H9 (cell line): ENCODE measurements at regions not wholly inside any gene's neighbourhood (a gene's known extent, or its start where the extent isn't known, plus 50 kb on each side); places are given as distances from the start of the nearest gene placed in this dataset.

Experiments used
- DNase-seq: peaks from one replicate; pipeline ENCODE4 v3.0.0-alpha.2; 2017
- H2AFZ ChIP-seq: one replicate; pipeline ENCODE4 v1.6.1; 2013; ENCODE audit warnings: mild to moderate bottlenecking, low read length, control low read depth, moderate library complexity
- H2AK5ac ChIP-seq: 2 replicates; pipeline ENCODE4 v1.6.1; 2013; ENCODE audit warnings: low read length, control low read depth, mixed read lengths; ENCODE audit not compliant: insufficient read length
- H2BK120ac ChIP-seq: one replicate; pipeline ENCODE4 v1.6.1; 2013; ENCODE audit warnings: low read depth, mild to moderate bottlenecking, low read length, control low read depth, inconsistent platforms; ENCODE audit not compliant: poor library complexity, severe bottlenecking
- H2BK12ac ChIP-seq: 2 replicates; pipeline ENCODE4 v1.6.1; 2013; ENCODE audit warnings: low read length, control low read depth, mixed read lengths, low read depth; ENCODE audit not compliant: insufficient read length
- H2BK15ac ChIP-seq: 2 replicates; pipeline ENCODE4 v1.6.1; 2013; ENCODE audit warnings: low read depth, low read length, control low read depth
- H2BK20ac ChIP-seq: one replicate; pipeline ENCODE4 v1.6.1; 2013; ENCODE audit warnings: low read depth, mild to moderate bottlenecking, low read length, control low read depth, inconsistent platforms; ENCODE audit not compliant: poor library complexity, severe bottlenecking
- H2BK5ac ChIP-seq: 2 replicates; pipeline ENCODE4 v1.6.1; 2013; ENCODE audit warnings: low read length, control low read depth, mixed read lengths; ENCODE audit not compliant: insufficient read length
- H3K14ac ChIP-seq: 2 replicates; pipeline ENCODE4 v1.6.1; 2013; ENCODE audit warnings: low read length, control low read depth; ENCODE audit not compliant: insufficient read depth
- H3K18ac ChIP-seq: 2 replicates; pipeline ENCODE4 v1.6.1; 2013; ENCODE audit warnings: low read depth, mild to moderate bottlenecking, mixed read lengths, low read length, control low read depth; ENCODE audit not compliant: insufficient read length
- H3K23ac ChIP-seq: 2 replicates; pipeline ENCODE4 v1.6.1; 2013; ENCODE audit warnings: low read length, control low read depth, mixed read lengths, low read depth; ENCODE audit not compliant: insufficient read length
- H3K23me2 ChIP-seq: 2 replicates; pipeline ENCODE4 v1.6.1; 2013; ENCODE audit warnings: low read depth, mild to moderate bottlenecking, mixed read lengths, low read length, control low read depth; ENCODE audit not compliant: insufficient read length, poor library complexity, severe bottlenecking
- H3K27ac ChIP-seq: 2 replicates; pipeline ENCODE4 v1.5.1; 2013; ENCODE audit warnings: low read length, control low read depth, mixed read lengths, low read depth; ENCODE audit not compliant: insufficient read length
- H3K27me3 ChIP-seq: 2 replicates; pipeline ENCODE4 v1.6.1; 2013; ENCODE audit warnings: low read length, control low read depth, inconsistent platforms; ENCODE audit not compliant: insufficient read depth
- H3K4ac ChIP-seq: 2 replicates; pipeline ENCODE4 v1.6.1; 2013; ENCODE audit warnings: low read depth, mild to moderate bottlenecking, control low read depth, inconsistent platforms, low read length, moderate library complexity
- H3K4me1 ChIP-seq: 2 replicates; pipeline ENCODE4 v1.6.1; 2013; ENCODE audit warnings: low read length, control low read depth, inconsistent platforms; ENCODE audit not compliant: insufficient read depth
- H3K4me2 ChIP-seq: 2 replicates; pipeline ENCODE4 v1.6.1; 2013; ENCODE audit warnings: low read length, control low read depth, mixed read lengths; ENCODE audit not compliant: insufficient read length, insufficient read depth
- H3K56ac ChIP-seq: 2 replicates; pipeline ENCODE4 v1.6.1; 2013; ENCODE audit warnings: low read depth, mild to moderate bottlenecking, mixed read lengths, low read length, control low read depth; ENCODE audit not compliant: insufficient read length
- H3K79me1 ChIP-seq: 2 replicates; pipeline ENCODE4 v1.6.1; 2013; ENCODE audit warnings: low read depth, mild to moderate bottlenecking, moderate library complexity, low read length, control low read depth, inconsistent platforms; ENCODE audit not compliant: insufficient read depth, poor library complexity, severe bottlenecking
- H3K79me2 ChIP-seq: 2 replicates; pipeline ENCODE4 v1.6.1; 2013; ENCODE audit warnings: low read length, control low read depth, inconsistent platforms; ENCODE audit not compliant: insufficient read depth
- H3K9ac ChIP-seq: 2 replicates; pipeline ENCODE4 v1.6.1; 2013; ENCODE audit warnings: low read length, control low read depth, mixed read lengths; ENCODE audit not compliant: insufficient read length; ENCODE audit errors: extremely low read depth
- H3K9me3 ChIP-seq: one replicate; pipeline ENCODE4 v1.6.1; 2013; ENCODE audit warnings: low read depth, low read length, inconsistent platforms; ENCODE audit not compliant: control insufficient read depth
- H3T11ph ChIP-seq: one replicate; pipeline ENCODE4 v1.6.1; 2013; ENCODE audit warnings: mild to moderate bottlenecking, low read length, control low read depth, inconsistent platforms
- H4K20me1 ChIP-seq: one replicate; pipeline ENCODE4 v1.6.1; 2013; ENCODE audit not compliant: control insufficient read depth, insufficient read length, insufficient read depth
- H4K5ac ChIP-seq: 2 replicates; pipeline ENCODE4 v1.6.1; 2013; ENCODE audit warnings: low read depth, mild to moderate bottlenecking, mixed read lengths, low read length, control low read depth; ENCODE audit not compliant: insufficient read length
- H4K8ac ChIP-seq: replicated peaks from 2 replicates; pipeline ENCODE4 v1.6.1; 2013; ENCODE audit warnings: low read length, control low read depth, mixed read lengths, low read depth; ENCODE audit not compliant: insufficient read length
- H4K91ac ChIP-seq: 2 replicates; pipeline ENCODE4 v1.6.1; 2013; ENCODE audit warnings: low read depth, mild to moderate bottlenecking, moderate library complexity, mixed read lengths, low read length, control low read depth; ENCODE audit not compliant: insufficient read length
- H3K27ac Mint-ChIP-seq, 3 experiments: 2 replicates in 2 of 3; 3 replicates in 1 of 3; pipeline ENCODE4 v1.8.0; 2020 to 2021; ENCODE audit warnings: mixed read lengths in 3 of 3, mild to moderate bottlenecking in 1 of 3, moderate library complexity in 1 of 3
- H3K27me3 Mint-ChIP-seq: 2 replicates; pipeline ENCODE4 v1.8.0; 2021; ENCODE audit warnings: low read depth, mild to moderate bottlenecking, moderate library complexity, mixed read lengths
- H3K36me3 Mint-ChIP-seq, 3 experiments: 2 replicates in 2 of 3; 3 replicates in 1 of 3; pipeline ENCODE4 v1.8.0; 2020 to 2021; ENCODE audit warnings: low read depth in 3 of 3, mixed read lengths in 3 of 3; ENCODE audit not compliant: insufficient read depth in 1 of 3
- H3K4me1 Mint-ChIP-seq, 2 experiments: 2 replicates each; pipeline ENCODE4 v1.8.0; 2020; ENCODE audit warnings: mixed read lengths in 2 of 2
- H3K4me3 Mint-ChIP-seq, 2 experiments: 2 replicates in 1 of 2; 3 replicates in 1 of 2; pipeline ENCODE4 v1.8.0; 2020 to 2021; ENCODE audit warnings: mild to moderate bottlenecking in 2 of 2, mixed read lengths in 2 of 2, moderate library complexity in 1 of 2
- H3K9me3 Mint-ChIP-seq, 2 experiments: 2 replicates in 1 of 2; 3 replicates in 1 of 2; pipeline ENCODE4 v1.8.0; 2020; ENCODE audit warnings: mild to moderate bottlenecking in 2 of 2, mixed read lengths in 2 of 2, moderate library complexity in 1 of 2
- CTCF ChIP-seq: fragments of 200-600 bp; sonication (generic); conservative IDR thresholded peaks from 3 replicates; pipeline ENCODE4 v1.8.0; 2021; ENCODE audit warnings: antibody characterized with exemption, mild to moderate bottlenecking
- WGBS: extraction: QIAGEN DNeasy Blood & Tissue Kit; methylation state at CpG from one replicate; pipeline ENCODE4 v1.1.7; 2013; ENCODE audit warnings: missing lambda C conversion rate, low lambda C conversion rate, mixed read lengths; ENCODE audit not compliant: insufficient read length; ENCODE audit errors: extremely low coverage; 5-methylcytosine and 5-hydroxymethylcytosine counted together

- no peak overlapping the region for H2AFZ ChIP-seq
- H2BK12ac ChIP-seq: no peak overlapping the region
- no peak overlapping the region for H2BK5ac ChIP-seq
- H4K5ac ChIP-seq: no peak overlapping the region
- no peaks in the 10 kb centered on the region for H4K20me1 ChIP-seq
- H3K4me1 Mint-ChIP-seq: peaks cover 19 to 22% of the 10 kb centered on the region in 2 experiments
- no peak overlapping the region for H3K23ac ChIP-seq
- no peak for DNase-seq
- no peak overlapping the region for H2BK15ac ChIP-seq
- no peaks in the 10 kb centered on the region for H3K79me2 ChIP-seq
- peaks cover 43% of the 10 kb centered on the region for H3K27me3 Mint-ChIP-seq
- no peak overlapping the region for H2BK20ac ChIP-seq
- no peak overlapping the region for H3K4ac ChIP-seq
- no peaks in the 10 kb centered on the region; the same call in 1 of the 2 replicates for H3K4me1 ChIP-seq
- H3K14ac ChIP-seq: no peak overlapping the region
- H3T11ph ChIP-seq: no peak overlapping the region
- no CpG with 5 or more reads among the region's 8 CpGs for WGBS
- no peak overlapping the region for H3K27ac Mint-ChIP-seq
- H3K4me3 Mint-ChIP-seq: no peak overlapping the region
- H3K27me3 ChIP-seq: no peaks in the 10 kb centered on the region
- H3K27ac ChIP-seq: no peak overlapping the region
- no peak overlapping the region for H3K4me2 ChIP-seq
- H3K9me3 Mint-ChIP-seq: peaks cover 7 to 17% of the 10 kb centered on the region in 2 experiments; a peak in 4 of 5 replicates
- no peak overlapping the region for H4K91ac ChIP-seq
- H3K56ac ChIP-seq: no peak overlapping the region
- no peaks in the 10 kb centered on the region for H3K9me3 ChIP-seq
- H4K8ac ChIP-seq: no peak overlapping the region
- no peak overlapping the region for H2BK120ac ChIP-seq
- peaks cover 0 to 13% (median 0%) of the 10 kb centered on the region in 3 experiments; a peak in 3 of 7 replicates for H3K36me3 Mint-ChIP-seq
- no peak for TF ChIP-seq CTCF
- no peaks in the 10 kb centered on the region for H3K79me1 ChIP-seq
- no peak overlapping the region for H3K9ac ChIP-seq
- no peak overlapping the region for H2AK5ac ChIP-seq
- H3K23me2 ChIP-seq: no peaks in the 10 kb centered on the region
- H3K18ac ChIP-seq: no peak overlapping the region
These were observed 143.8 kb upstream of the RGMA start for GRCh38 chr15:93232845-93233244.
